GM21447 (cell line): ENCODE measurements at regions not wholly inside any gene's neighbourhood (a gene's known extent, or its start where the extent isn't known, plus 50 kb on each side); places are given as distances from the start of the nearest gene placed in this dataset.
"Not testable (repeated sequence)": the region's sequence is repeated elsewhere in the genome, so short reads cannot be mapped to it uniquely, and the experiment has no call there.

Experiments used
- ATAC-seq: cut with Tn5 transposase; IDR thresholded peaks from one replicate; pipeline ENCODE4 v1.9.1; 2021; ENCODE audit not compliant: unreplicated experiment

DNA sequence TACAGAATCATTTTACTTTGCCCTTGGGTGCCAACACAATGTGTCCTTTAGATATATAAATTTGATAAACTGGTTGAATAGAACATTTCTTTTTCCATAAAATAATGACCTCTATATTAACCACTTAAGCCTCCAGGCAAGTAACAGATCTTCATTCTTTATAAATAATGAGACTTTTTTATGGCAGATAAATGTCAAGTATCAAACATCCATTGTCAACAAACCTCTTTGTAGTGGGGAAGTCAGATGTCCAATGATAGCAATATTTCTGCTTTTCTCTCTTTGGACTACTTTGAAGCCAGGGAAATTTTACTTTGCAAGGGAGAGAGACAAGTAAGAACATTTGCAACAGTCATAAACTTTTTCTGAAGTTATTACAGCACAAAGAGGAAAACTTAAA lies 841.2 kb downstream of the CDH8 start:
- ATAC-seq: no peak

GRCh38 chr16:61194573-61194972 lies 841.7 kb downstream of the CDH8 start:
- ATAC-seq: no peak

DNA sequence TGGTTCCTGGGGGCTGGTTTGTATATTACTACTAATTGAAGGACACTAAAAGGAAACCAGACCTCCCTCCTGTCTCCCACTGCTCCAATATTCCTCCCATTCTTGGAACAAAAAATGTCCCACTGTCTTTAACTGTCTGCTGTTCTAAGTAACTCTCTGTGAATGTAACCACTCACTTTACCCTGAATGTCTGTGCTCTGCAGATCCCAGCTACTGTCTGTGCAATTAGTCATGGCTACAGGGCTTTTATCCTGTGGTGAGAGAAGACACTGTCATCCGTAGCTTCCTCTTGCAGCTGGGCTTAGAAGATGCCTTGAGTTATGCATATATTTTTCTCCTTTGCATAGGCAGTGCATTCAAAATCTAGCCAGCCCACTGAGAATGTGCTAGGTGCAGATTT lies 853.8 kb downstream of the CDH8 start:
- ATAC-seq: no peak

DNA sequence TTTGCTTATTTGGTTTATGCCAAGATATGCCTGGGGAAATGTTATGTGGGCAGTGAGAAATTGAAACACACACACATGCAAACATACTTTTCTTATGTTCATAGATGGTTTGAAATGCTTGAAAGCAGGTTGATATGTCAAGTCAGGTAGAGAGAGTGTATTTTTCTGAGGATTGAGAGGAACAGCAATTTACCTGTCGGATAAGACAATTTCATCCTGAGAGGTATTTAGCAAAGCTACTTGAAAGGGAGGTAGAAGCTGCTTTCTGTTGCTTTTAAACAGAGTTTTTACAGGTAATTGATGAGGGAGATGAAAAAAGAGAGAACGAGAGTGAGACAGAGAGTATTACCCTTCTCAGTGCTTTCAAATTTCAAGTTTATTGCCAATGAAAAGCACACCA lies 854.3 kb downstream of the CDH8 start:
- ATAC-seq: no peak

- no peak for ATAC-seq
These were observed 856.7 kb downstream of the CDH8 start for GRCh38 chr16:61179561-61179960.

GRCh38 chr16:61165797-61166196 lies 870.4 kb downstream of the CDH8 start:
- ATAC-seq: no peak

DNA sequence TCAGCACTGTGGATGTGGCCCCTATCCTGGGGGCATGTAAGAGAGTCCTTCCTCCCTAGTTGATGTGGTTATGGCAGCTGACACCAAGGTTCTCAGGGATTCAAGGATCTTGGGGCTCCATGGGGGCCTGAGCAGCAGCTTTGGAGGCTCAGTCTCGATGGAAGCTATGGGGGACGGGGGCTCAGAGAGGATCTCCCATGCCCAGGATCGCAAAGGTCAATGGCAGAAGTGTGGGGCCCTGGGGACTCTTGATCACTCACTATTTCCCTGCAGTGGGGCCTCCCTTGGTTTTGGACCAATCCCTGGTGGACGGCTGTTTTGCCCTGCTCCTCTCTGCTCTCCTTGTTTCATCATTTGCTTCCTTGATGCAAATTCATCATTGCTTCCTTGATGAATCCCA lies 885.9 kb downstream of the CDH8 start:
- ATAC-seq: no peak

- ATAC-seq: no peak
These were observed 886.5 kb downstream of the CDH8 start for GRCh38 chr16:61149709-61150108.

GRCh38 chr16:61148930-61149329 lies 887.3 kb downstream of the CDH8 start:
- no peak for ATAC-seq

- ATAC-seq: no peak
These were observed 889.8 kb downstream of the CDH8 start for GRCh38 chr16:61146429-61146828.

- ATAC-seq: no peak
These were observed 904.8 kb downstream of the CDH8 start for GRCh38 chr16:61131447-61131846.

DNA sequence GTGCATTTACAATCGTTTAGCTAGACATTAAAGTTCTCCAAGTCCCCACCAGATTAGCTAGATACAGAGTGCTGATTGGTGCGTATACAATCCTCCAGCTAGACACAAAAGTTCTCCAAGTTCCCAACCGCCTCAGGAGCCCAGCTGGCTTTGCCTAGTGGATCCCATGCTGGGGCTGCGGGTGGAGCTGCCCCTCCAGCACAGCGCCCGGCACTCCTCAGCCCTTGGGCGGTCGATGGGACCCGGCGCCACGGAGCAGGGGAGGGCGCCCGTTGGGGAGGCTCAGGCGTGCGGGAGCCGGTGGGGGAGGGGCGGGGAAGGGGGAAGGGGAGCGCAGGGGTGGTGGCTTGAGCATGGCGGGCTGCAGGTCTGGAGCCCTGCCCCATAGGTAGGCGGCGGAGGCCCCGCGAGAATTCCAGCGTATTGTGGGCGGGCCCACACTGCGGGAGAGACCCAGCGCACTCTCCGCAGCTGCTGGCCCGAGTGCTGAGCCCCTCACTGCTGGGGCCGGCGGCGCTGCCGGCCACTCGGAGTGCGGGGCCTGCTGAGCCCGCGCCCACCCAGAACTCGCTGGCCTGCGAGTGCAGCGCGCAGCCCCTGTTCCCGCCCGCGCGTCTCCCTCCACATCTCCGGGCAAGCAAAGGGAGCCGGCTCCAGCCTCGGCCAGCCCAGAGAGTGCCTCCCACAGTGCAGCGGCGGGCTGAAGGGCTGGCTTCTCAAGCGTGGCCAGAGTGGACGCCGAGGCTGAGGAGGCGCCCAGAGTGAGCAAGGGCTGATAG lies 907.5 kb downstream of the CDH8 start:
- ATAC-seq: no peak

GRCh38 chr16:61105544-61105943 lies 930.7 kb downstream of the CDH8 start:
- no peak for ATAC-seq

- no peak for ATAC-seq
These were observed 937.7 kb downstream of the CDH8 start for GRCh38 chr16:61098505-61098904.

DNA sequence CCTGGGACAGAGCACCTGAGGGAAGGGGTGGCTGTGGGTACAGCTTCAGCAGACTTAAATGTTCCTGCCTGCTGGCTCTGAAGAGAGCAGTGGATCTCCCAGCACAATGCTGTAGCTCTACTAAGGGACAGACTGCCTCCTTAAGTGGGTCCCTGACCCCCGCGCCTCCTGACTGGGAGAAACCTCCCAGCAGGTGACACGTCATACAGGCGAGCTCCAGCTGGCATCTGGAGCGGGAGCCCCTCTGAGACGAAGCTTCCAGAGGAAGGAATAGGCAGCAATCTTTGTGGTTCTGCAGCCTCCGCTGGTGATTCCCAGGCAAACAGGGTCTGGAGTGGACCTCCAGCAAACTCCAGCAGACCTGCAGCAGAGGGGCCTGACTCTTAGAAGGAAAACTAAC lies 944.9 kb downstream of the CDH8 start:
- ATAC-seq: not testable (repeated sequence)

DNA sequence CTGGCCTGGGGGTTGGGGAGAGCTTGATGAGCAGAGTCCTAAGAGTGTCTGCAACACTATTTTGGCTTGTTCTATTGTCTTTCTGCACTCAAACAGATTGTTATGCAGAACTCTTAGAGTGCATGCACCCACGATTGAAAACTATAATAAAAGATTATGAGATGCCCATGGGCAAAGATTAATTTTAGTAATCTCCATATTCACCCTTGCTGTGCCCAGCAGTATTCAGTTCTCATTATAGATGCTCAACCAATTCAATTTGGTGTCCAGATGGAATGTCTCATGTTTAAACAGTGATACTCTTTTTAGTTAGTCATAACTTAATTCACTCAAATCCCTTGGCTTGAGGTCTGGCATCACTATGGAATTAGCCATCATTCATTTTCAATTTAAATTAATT lies 952.5 kb downstream of the CDH8 start:
- ATAC-seq: no peak

- ATAC-seq: no peak
These were observed 961.9 kb downstream of the CDH8 start for GRCh38 chr16:61074324-61074723.

GRCh38 chr16:61057635-61058034 lies 978.6 kb downstream of the CDH8 start:
- no peak for ATAC-seq

GRCh38 chr16:61050547-61050946 lies 985.7 kb downstream of the CDH8 start:
- ATAC-seq: no peak

DNA sequence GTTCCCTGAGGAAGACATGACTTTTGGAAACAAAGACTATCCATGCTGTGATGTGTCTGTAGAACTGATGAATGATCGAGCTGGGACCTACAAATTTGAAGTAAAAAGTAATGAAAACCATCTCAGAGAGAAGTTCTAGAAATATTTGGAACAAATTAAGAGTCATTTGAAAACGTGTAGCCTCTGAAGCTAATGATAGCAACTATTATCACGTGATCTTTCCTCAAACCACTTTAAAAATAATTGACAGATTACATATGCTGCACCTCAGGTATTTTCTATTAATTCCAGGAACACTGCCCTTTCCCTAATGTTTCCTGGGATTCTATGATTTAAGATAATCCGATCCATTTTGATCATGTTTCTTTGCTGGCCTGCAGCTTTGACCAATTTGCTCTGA lies 990.3 kb downstream of the CDH8 start:
- ATAC-seq: no peak

DNA sequence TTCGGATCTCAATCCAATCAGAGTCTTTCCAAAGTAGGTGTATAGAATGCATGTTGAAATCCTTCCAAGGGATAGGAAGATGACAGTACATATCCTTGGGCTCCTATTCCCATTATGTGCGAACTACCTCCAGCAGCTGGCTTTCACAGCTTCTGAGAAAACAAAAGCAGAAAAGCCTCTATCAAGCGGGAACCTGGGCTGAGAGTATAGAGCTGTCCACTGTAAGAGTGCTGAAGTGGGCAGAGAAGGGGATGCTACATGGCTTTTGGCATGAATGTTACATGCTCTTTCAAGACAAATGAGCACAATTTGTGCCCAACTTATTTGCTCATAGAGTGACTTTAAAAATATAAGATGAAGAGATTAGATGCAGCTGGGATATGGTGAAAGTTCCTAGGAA lies 993.5 kb downstream of the CDH8 start:
- ATAC-seq: no peak

DNA sequence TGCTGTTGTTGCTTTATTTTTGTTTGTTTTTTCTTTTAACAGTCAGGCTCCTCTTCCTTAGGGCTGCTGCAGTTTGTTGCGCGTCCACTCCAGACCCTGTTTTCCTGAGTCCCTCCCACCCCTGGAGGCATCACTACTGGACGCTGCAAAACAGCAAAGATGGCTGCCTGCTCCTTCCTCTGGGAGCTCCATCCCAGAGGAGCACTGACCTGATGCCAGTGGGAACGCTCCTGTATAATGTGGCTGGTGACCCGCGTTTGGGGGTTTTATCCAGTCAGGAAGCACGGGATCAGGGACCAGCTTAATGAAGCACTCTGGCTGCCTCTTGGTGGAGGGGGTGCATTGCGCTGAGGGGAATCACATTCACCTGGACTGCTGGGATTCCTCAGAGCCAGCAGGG lies 1005.6 kb downstream of the CDH8 start:
- ATAC-seq: no peak

DNA sequence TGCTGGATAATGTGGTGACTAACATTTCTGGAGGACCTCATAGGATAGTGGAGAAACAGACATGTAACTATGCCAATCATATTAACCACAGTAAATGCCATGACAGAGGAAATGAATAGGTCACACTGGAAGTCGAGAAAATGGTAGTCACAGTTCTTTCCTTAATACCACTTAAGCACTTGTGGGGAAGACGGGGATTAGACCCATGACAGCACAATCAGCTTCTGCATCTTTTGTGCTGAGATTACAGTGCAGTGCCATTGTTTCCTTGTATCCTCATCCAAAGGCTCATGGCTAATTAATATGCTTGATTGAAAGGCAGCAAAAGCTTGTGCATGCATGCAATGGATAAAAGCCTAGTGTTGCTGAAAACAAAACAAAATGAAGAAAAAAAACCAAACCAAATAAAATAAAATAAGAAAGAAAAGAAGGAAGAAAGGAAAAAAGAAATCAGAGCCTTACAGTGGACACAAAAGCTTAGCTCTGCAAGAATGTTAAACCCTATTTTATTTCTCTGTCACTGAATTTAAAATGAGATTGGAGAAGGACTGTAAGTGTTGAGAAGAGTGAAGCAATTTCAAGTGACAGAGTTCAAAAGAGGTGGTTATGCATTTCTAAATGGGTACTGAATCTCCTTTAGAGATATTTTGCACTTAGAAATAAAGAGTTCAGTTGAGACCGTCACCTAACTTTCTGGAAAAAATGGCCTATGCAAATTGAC lies 1011.9 kb downstream of the CDH8 start:
- no peak for ATAC-seq
